HCT116 (cell line): ENCODE measurements at regions not wholly inside any gene's neighbourhood (a gene's known extent, or its start where the extent isn't known, plus 50 kb on each side); places are given as distances from the start of the nearest gene placed in this dataset.

Source experiments
- ATAC-seq: fragments of 200-7000 bp; cut with Tn5 transposase; 2 replicates; pipeline ENCODE4 v1.9.1; 2020; ENCODE audit warnings: mild to moderate bottlenecking, moderate library complexity
- BruUV-seq: library from RNA; stranded (reverse); fragments of 400-500 nt; replicated peaks from 2 replicates; lab custom pipeline; 2021; lab: Mats Ljungman, UMichigan
- CTCF ChIA-PET: fragments of 300-600 bp; sonication (Branson Sonifier 250); formaldehyde crosslinking; loops from one replicate; lab custom pipeline; 2021; ENCODE audit warnings: antibody characterized with exemption; lab: Charles Lee
- POLR2A ChIA-PET: fragments of 300-600, 350-600 bp; sonication (Branson Sonifier 250); formaldehyde crosslinking; loops from one replicate; lab custom pipeline; 2021; ENCODE audit warnings: antibody characterized with exemption; lab: Charles Lee
- RAD21 ChIA-PET, 2 experiments: fragments of 300-600 bp; sonication (Branson Sonifier 250); formaldehyde crosslinking; loops; one replicate each; lab custom pipeline; 2023; ENCODE audit warnings: low total read pairs in 2 of 2; ENCODE audit not compliant: uncharacterized antibody in 2 of 2, unreplicated experiment in 2 of 2, low non-redundant PET in 1 of 2; lab: Charles Lee
- DNase-seq: peaks from one replicate; pipeline ENCODE4 v3.0.0-alpha.2; 2010; ENCODE audit warnings: low read depth, low spot score
- H2AFZ ChIP-seq: fragments of 200-600 bp; shearing (Covaris generic), sonication (generic); 2 replicates; pipeline ENCODE4 v1.6.1; 2017; ENCODE audit warnings: low read depth, mixed run types, mixed read lengths, antibody characterized with exemption, low read length; ENCODE audit not compliant: poor library complexity, severe bottlenecking
- H3K27ac ChIP-seq: 2 replicates; pipeline ENCODE4 v1.5.1; 2012; ENCODE audit warnings: low read depth, low read length
- H3K27me3 ChIP-seq: fragments of 200-600 bp; sonication (generic); 2 replicates; pipeline ENCODE4 v1.6.1; 2016; ENCODE audit warnings: mixed run types, low read length, mixed read lengths; ENCODE audit not compliant: insufficient read depth
- H3K36me3 ChIP-seq, 2 experiments: fragments of 200-500 bp in 1 of 2; fragments of 200-600 bp in 1 of 2; sonication (Bioruptor generic) in 1 of 2; sonication (generic) in 1 of 2; 2 replicates each; pipeline versions ENCODE4 v1.5.1 to v1.6.1; 2014 to 2016; ENCODE audit warnings: low read length in 2 of 2, inconsistent platforms in 1 of 2, mixed read lengths in 1 of 2, mixed run types in 1 of 2; ENCODE audit not compliant: insufficient read depth in 2 of 2, control insufficient read depth in 1 of 2
- H3K4me1 ChIP-seq, 2 experiments: fragments of 200-600 bp in 1 of 2; sonication (generic) in 1 of 2; 2 replicates each; pipeline versions ENCODE4 v1.5.1 to v1.6.1; 2012 to 2017; ENCODE audit warnings: low read length in 2 of 2, inconsistent platforms in 1 of 2, mild to moderate bottlenecking in 1 of 2, mixed read lengths in 1 of 2, mixed run types in 1 of 2, moderate library complexity in 1 of 2; ENCODE audit not compliant: insufficient read depth in 2 of 2, control insufficient read depth in 1 of 2
- H3K4me2 ChIP-seq: fragments of 200-600 bp; sonication (generic); 2 replicates; pipeline ENCODE4 v1.6.1; 2017; ENCODE audit warnings: mixed run types, low read length, mixed read lengths
- H3K4me3 ChIP-seq, 2 experiments: fragments of 200-600 bp in 1 of 2; sonication (generic) in 1 of 2; replicated peaks in 1 of 2; 2 replicates each; pipeline ENCODE4 v1.5.1; 2011 to 2016; ENCODE audit warnings: low read length in 2 of 2, control low read depth in 1 of 2, low read depth in 1 of 2, mild to moderate bottlenecking in 1 of 2, mixed read lengths in 1 of 2, mixed run types in 1 of 2
- H3K79me2 ChIP-seq: fragments of 200-600 bp; sonication (generic); 2 replicates; pipeline ENCODE4 v1.6.1; 2017; ENCODE audit warnings: mild to moderate bottlenecking, mixed run types, low read length, moderate library complexity, mixed read lengths; ENCODE audit not compliant: insufficient read depth
- H3K9ac ChIP-seq: fragments of 200-600 bp; sonication (generic); 2 replicates; pipeline ENCODE4 v1.6.1; 2016; ENCODE audit warnings: low read length, mixed read lengths
- H3K9me2 ChIP-seq: fragments of 200-600 bp; sonication (generic), shearing (Covaris generic); 2 replicates; pipeline ENCODE4 v1.6.1; 2017; ENCODE audit warnings: mixed run types, mild to moderate bottlenecking, moderate library complexity; ENCODE audit not compliant: insufficient read depth
- H3K9me3 ChIP-seq, 2 experiments: fragments of 200-500 bp in 1 of 2; fragments of 200-600 bp in 1 of 2; sonication (Bioruptor generic) in 1 of 2; sonication (generic) in 1 of 2; 2 replicates each; pipeline ENCODE4 v1.6.1; 2014 to 2017; ENCODE audit warnings: low read length in 2 of 2, mixed read lengths in 2 of 2, inconsistent platforms in 1 of 2, low read depth in 1 of 2, mild to moderate bottlenecking in 1 of 2, mixed run types in 1 of 2, moderate library complexity in 1 of 2; ENCODE audit not compliant: control insufficient read depth in 1 of 2, insufficient read depth in 1 of 2
- H4K20me1 ChIP-seq: fragments of 200-600 bp; sonication (generic), shearing (Covaris generic); 2 replicates; pipeline ENCODE4 v1.6.1; 2017; ENCODE audit warnings: mixed run types, mild to moderate bottlenecking, moderate library complexity; ENCODE audit not compliant: insufficient read depth
- ATF3 ChIP-seq: IDR thresholded peaks from 2 replicates; pipeline ENCODE4 v1.6.1; 2012
- CBX3 ChIP-seq: IDR thresholded peaks from 2 replicates; pipeline ENCODE4 v1.6.1; 2012; ENCODE audit warnings: low read depth
- CEBPB ChIP-seq: IDR thresholded peaks from 2 replicates; pipeline ENCODE4 v1.6.1; 2012; ENCODE audit warnings: low read depth
- CTCF ChIP-seq, 3 experiments: fragments of 200-600 bp in 1 of 3; sonication (generic) in 1 of 3; IDR thresholded peaks in 2 of 3; conservative IDR thresholded peaks in 1 of 3; 2 replicates each; pipeline ENCODE4 v1.5.1; 2012 to 2017; ENCODE audit warnings: low read depth in 2 of 3, low read length in 2 of 3, antibody characterized with exemption in 1 of 3, borderline replicate concordance in 1 of 3, control low read depth in 1 of 3, mild to moderate bottlenecking in 1 of 3, mixed read lengths in 1 of 3, mixed run types in 1 of 3, moderate library complexity in 1 of 3; ENCODE audit not compliant: insufficient read depth in 1 of 3
- EGR1 ChIP-seq: IDR thresholded peaks from 2 replicates; pipeline ENCODE4 v1.6.1; 2012; ENCODE audit warnings: low read depth
- ELF1 ChIP-seq: IDR thresholded peaks from 2 replicates; pipeline ENCODE4 v1.6.1; 2012; ENCODE audit warnings: low read depth, borderline replicate concordance
- EZH2 ChIP-seq: fragments of 200-600 bp; sonication (generic); IDR thresholded peaks from 2 replicates; pipeline ENCODE4 v1.6.1; 2017; ENCODE audit warnings: antibody characterized with exemption, mixed run types
- FOSL1 ChIP-seq: IDR thresholded peaks from 2 replicates; pipeline ENCODE4 v1.6.1; 2012; ENCODE audit warnings: low read depth
- JUND ChIP-seq: IDR thresholded peaks from 2 replicates; pipeline ENCODE4 v1.6.1; 2012
- POLR2AphosphoS5 ChIP-seq: IDR thresholded peaks from 2 replicates; pipeline ENCODE4 v1.6.1; 2011; ENCODE audit warnings: mild to moderate bottlenecking, low read depth, low read length, moderate library complexity
- RAD21 ChIP-seq: IDR thresholded peaks from 2 replicates; pipeline ENCODE4 v1.6.1; 2012; ENCODE audit warnings: low read depth, mild to moderate bottlenecking
- SIN3A ChIP-seq: IDR thresholded peaks from 2 replicates; pipeline ENCODE4 v1.6.1; 2012; ENCODE audit warnings: low read depth
- TCF7L2 ChIP-seq: IDR thresholded peaks from 2 replicates; pipeline ENCODE4 v1.7.0; 2011; ENCODE audit warnings: borderline replicate concordance, inconsistent platforms; ENCODE audit not compliant: insufficient read depth, insufficient read length; ENCODE audit errors: extremely low read depth
- YY1 ChIP-seq: IDR thresholded peaks from 2 replicates; pipeline ENCODE4 v1.6.1; 2011; ENCODE audit warnings: low read length, low read depth, moderate library complexity, mild to moderate bottlenecking; ENCODE audit not compliant: insufficient replicate concordance; ENCODE audit errors: extremely low read depth
- ZBTB33 ChIP-seq: IDR thresholded peaks from 2 replicates; pipeline ENCODE4 v1.6.1; 2011; ENCODE audit warnings: mild to moderate bottlenecking, low read length, moderate library complexity; ENCODE audit not compliant: insufficient replicate concordance; ENCODE audit errors: extremely low read depth
- ZFX ChIP-seq: fragments of 450-650 bp; IDR thresholded peaks from 2 replicates; pipeline ENCODE4 v1.6.1; 2017
- ZNF274 ChIP-seq: fragments of 200-500 bp; sonication (Bioruptor generic); IDR thresholded peaks from 2 replicates; pipeline ENCODE4 v1.6.1; 2014; ENCODE audit warnings: mild to moderate bottlenecking, low read depth, low read length, inconsistent platforms
- intact Hi-C: fragments of 100-400 bp; cut with micrococcal nuclease; formaldehyde crosslinking; loops from 2 replicates; pipeline ENCODE4 v1.10.0; 2022

- Histone ChIP-seq H3K27me3 (no peaks in the 10 kb centered on the region), H3K9ac (no peak overlapping the region), H3K4me2 (no peak overlapping the region), H3K4me1 (peaks cover 0 to 6% of the 10 kb centered on the region in 2 experiments; a peak in 1 of 4 replicates), H3K79me2 (peaks cover 86% of the 10 kb centered on the region), H2AFZ (no peak overlapping the region), H3K4me3 (no peak overlapping the region), H3K36me3 (no peaks in the 10 kb centered on the region), H3K27ac (no peak overlapping the region), H3K9me2 (no peaks in the 10 kb centered on the region), H4K20me1 (no peaks in the 10 kb centered on the region), H3K9me3 (peaks cover 4 to 9% of the 10 kb centered on the region in 2 experiments; a peak in 1 of 4 replicates)
- no TSS peak for BruUV-seq
- ChIA-PET CTCF (no interaction called here), RAD21 (no interaction called here), POLR2A (no interaction called here)
- TF ChIP-seq POLR2AphosphoS5 (no peak), CTCF (IDR thresholded peaks at IDR 0.05 in 2 of 3, conservative IDR thresholded peaks at IDR 0.05 in 1 of 3; ENCODE audit: borderline replicate concordance in 1 of 3, insufficient read depth in 1 of 3, low read depth in 2 of 3, low read length in 2 of 3) (no peak), ELF1 (no peak), CEBPB (no peak), ZFX (no peak), ATF3 (no peak), EGR1 (no peak), RAD21 (no peak), JUND (no peak), YY1 (no peak), SIN3A (no peak), ZBTB33 (no peak), TCF7L2 (no peak), CBX3 (no peak), FOSL1 (no peak), EZH2 (no peak), ZNF274 (no peak)
- DNase-seq, result no peak
- intact Hi-C loops, result no loop called here
- no peak for ATAC-seq
Observed at GRCh38 chr17:72494566-72494965, 373.7 kb downstream of the SOX9 start.
